ENCODE measurements at regions not wholly inside any gene's neighbourhood (a gene's known extent, or its start where the extent isn't known, plus 50 kb on each side); places are given as distances from the start of the nearest gene placed in this dataset.

- Histone ChIP-seq H3K9ac (ENCODE audit: low read depth, low read length) (no peak overlapping the region), H3K36me3 (ENCODE audit: control insufficient read depth, insufficient read depth, low read length) (no peaks in the 10 kb centered on the region), H3K4me3 (ENCODE audit: insufficient read depth, low read depth, low read length) (no peak overlapping the region), H2BK5ac (ENCODE audit: low read depth, low read length, poor library complexity, severe bottlenecking) (no peak overlapping the region), H3K23ac (ENCODE audit: low read depth, low read length) (no peak overlapping the region), H3K27me3 (ENCODE audit: control insufficient read depth, insufficient read depth, low read length) (no peaks in the 10 kb centered on the region), H2BK15ac (ENCODE audit: low read depth, low read length) (no peak overlapping the region), H2AK5ac (ENCODE audit: low read depth, low read length) (no peak overlapping the region), H3K4ac (ENCODE audit: low read depth, low read length) (no peak overlapping the region), H2AK9ac (replicated peaks; ENCODE audit: low read depth, low read length, poor library complexity) (no peak overlapping the region), H3K18ac (ENCODE audit: low read depth, low read length) (no peak overlapping the region), H4K91ac (ENCODE audit: insufficient read depth, low read depth, low read length) (no peak overlapping the region), H3K9me1 (ENCODE audit: insufficient read depth, low read length) (no peaks in the 10 kb centered on the region), H3K14ac (replicated peaks; ENCODE audit: low read depth, low read length) (no peak overlapping the region), H3K56ac (ENCODE audit: extremely low read depth, insufficient read depth, low read length) (no peak overlapping the region), H3K9me3 (ENCODE audit: control insufficient read depth, insufficient read depth, low read length) (no peaks in the 10 kb centered on the region), H4K8ac (ENCODE audit: low read depth in 2 of 2, low read length in 2 of 2) (no peak overlapping the region), H2BK120ac (ENCODE audit: low read depth, low read length) (no peak overlapping the region), H2BK20ac (ENCODE audit: low read depth, low read length) (no peak overlapping the region), H2AFZ (replicated peaks; ENCODE audit: low read length, poor library complexity) (no peak overlapping the region), H3K79me1 (ENCODE audit: low read depth in 1 of 2, low read length in 2 of 2) (no peaks in the 10 kb centered on the region), H3K4me2 (ENCODE audit: low read depth, low read length) (no peak overlapping the region), H4K5ac (ENCODE audit: low read depth, low read length) (no peak overlapping the region), H4K20me1 (ENCODE audit: insufficient read depth, low read length) (no peaks in the 10 kb centered on the region), H3K27ac (ENCODE audit: insufficient read depth, low read length) (no peak overlapping the region), H3K4me1 (ENCODE audit: control insufficient read depth, insufficient read depth, low read length) (no peaks in the 10 kb centered on the region)
- no peak for DNase-seq
- in situ Hi-C loops (cut with MboI; ENCODE audit: low sequenced_read_pairs) (no loop called here), dilution Hi-C loops (cut with HindIII; ENCODE audit: low sequenced_read_pairs, unreplicated experiment) (no loop called here), intact Hi-C loops (cut with micrococcal nuclease) (no loop called here)
- 64% methylated on average over 2 of the region's 4 CpGs; no CpG with 5 or more reads in 1 of the 2 experiments for WGBS, 2 experiments (ENCODE audit: extremely low coverage in 2 of 2, insufficient read length in 1 of 2)
- no peak for ATAC-seq (ENCODE audit: low read depth)
- no peak for TF ChIP-seq SMC3 (IDR thresholded peaks at IDR 0.05; ENCODE audit: low read depth, low read length)
- TF ChIP-seq, protein P1, sequence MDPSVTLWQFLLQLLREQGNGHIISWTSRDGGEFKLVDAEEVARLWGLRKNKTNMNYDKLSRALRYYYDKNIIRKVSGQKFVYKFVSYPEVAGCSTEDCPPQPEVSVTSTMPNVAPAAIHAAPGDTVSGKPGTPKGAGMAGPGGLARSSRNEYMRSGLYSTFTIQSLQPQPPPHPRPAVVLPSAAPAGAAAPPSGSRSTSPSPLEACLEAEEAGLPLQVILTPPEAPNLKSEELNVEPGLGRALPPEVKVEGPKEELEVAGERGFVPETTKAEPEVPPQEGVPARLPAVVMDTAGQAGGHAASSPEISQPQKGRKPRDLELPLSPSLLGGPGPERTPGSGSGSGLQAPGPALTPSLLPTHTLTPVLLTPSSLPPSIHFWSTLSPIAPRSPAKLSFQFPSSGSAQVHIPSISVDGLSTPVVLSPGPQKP (IDR thresholded peaks at IDR 0.05; ENCODE audit: borderline replicate concordance, low read depth, low read length): no peak
- TF ChIP-seq POLR2A (IDR thresholded peaks at IDR 0.05; ENCODE audit: low read depth, low read length): no peak
- no peak for TF ChIP-seq RFX5 (IDR thresholded peaks at IDR 0.05; ENCODE audit: low read depth, low read length)
- no peak for TF ChIP-seq USF2 (IDR thresholded peaks at IDR 0.05; ENCODE audit: low read depth, low read length)
- TF ChIP-seq FOS (IDR thresholded peaks at IDR 0.05; ENCODE audit: low read depth, low read length): no peak
- TF ChIP-seq MAFK (IDR thresholded peaks at IDR 0.05; ENCODE audit: low read depth, low read length): no peak
- TF ChIP-seq NFE2L2 (IDR thresholded peaks at IDR 0.05; ENCODE audit: low read depth, low read length): no peak
- TF ChIP-seq MAZ (IDR thresholded peaks at IDR 0.05; ENCODE audit: borderline replicate concordance, low read depth, low read length): no peak
- TF ChIP-seq CEBPB (IDR thresholded peaks at IDR 0.05; ENCODE audit: low read depth, low read length): no peak
- TF ChIP-seq MXI1 (IDR thresholded peaks at IDR 0.05; ENCODE audit: borderline replicate concordance, low read depth, low read length): no peak
- TF ChIP-seq RCOR1 (IDR thresholded peaks at IDR 0.05; ENCODE audit: insufficient replicate concordance, low read length): no peak
- TF ChIP-seq, protein P2, sequence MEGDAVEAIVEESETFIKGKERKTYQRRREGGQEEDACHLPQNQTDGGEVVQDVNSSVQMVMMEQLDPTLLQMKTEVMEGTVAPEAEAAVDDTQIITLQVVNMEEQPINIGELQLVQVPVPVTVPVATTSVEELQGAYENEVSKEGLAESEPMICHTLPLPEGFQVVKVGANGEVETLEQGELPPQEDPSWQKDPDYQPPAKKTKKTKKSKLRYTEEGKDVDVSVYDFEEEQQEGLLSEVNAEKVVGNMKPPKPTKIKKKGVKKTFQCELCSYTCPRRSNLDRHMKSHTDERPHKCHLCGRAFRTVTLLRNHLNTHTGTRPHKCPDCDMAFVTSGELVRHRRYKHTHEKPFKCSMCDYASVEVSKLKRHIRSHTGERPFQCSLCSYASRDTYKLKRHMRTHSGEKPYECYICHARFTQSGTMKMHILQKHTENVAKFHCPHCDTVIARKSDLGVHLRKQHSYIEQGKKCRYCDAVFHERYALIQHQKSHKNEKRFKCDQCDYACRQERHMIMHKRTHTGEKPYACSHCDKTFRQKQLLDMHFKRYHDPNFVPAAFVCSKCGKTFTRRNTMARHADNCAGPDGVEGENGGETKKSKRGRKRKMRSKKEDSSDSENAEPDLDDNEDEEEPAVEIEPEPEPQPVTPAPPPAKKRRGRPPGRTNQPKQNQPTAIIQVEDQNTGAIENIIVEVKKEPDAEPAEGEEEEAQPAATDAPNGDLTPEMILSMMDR (conservative IDR thresholded peaks at IDR 0.05; ENCODE audit: low read depth, low read length): no peak
- no peak for TF ChIP-seq RAD21 (IDR thresholded peaks at IDR 0.05; ENCODE audit: low read length)
- TF ChIP-seq BHLHE40 (IDR thresholded peaks at IDR 0.05; ENCODE audit: low read depth, low read length): no peak
- no peak for TF ChIP-seq CHD1 (IDR thresholded peaks at IDR 0.05; ENCODE audit: low read depth, low read length)
- CTCF ChIA-PET: no interaction called here
- BruUV-seq (replicated peaks): no TSS peak
- POLR2A ChIA-PET (ENCODE audit: unreplicated experiment): no interaction called here
Observed at GRCh38 chr5:35468811-35469210, 148.9 kb upstream of the SPEF2 start.

All from IMR-90 (cell line).